ENCODE measurements at regions not wholly inside any gene's neighbourhood (a gene's known extent, or its start where the extent isn't known, plus 50 kb on each side); places are given as distances from the start of the nearest gene placed in this dataset.

DNA sequence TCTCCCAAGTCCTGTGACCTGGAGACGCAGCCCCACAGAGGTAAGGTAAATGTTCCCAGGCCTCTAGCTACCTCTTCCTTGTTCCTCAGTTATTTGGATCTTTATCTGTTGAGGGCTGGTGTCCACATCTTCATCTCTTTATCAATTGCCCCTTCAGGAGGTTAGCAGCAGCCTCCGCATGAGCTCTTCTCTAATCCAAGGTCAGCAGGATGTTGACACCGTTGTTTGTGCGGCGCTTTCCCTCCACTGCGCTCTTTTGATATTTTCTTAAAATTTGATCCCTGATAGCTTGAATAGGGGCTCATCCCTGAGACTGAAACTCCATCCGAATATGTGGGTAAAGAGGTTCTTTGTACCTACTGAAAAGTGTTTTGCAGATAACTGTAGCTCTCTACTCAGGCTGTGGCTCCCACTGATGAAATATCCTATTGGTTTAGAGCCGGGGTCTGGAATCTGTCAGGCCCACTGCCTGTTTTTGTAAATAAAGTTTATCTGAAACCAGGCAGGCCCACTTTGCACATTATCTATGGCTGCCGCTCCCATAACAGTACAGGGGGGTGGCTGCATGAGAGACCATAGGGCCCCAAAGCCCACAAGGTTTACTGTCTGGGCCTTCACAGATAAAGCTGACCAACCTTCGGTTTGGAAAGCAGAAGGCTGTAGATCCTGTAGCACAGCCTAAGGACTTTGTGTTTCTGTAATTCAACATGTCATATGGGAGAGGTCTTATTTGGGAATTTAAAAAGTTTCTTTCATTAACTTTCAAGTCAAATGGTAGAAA, 362.6 kb downstream of the QKI start (continued):
- peak; percentile 10; the same call in 1 of the 2 replicates for TF ChIP-seq MAFF (IDR thresholded peaks at IDR 0.05; ENCODE audit: low read length)
- peak; percentile 95 for TF ChIP-seq ILF3 (IDR thresholded peaks at IDR 0.05; ENCODE audit: borderline replicate concordance)
- no peak for TF ChIP-seq TAF7 (tag; IDR thresholded peaks at IDR 0.05)
- TF ChIP-seq, protein P1, sequence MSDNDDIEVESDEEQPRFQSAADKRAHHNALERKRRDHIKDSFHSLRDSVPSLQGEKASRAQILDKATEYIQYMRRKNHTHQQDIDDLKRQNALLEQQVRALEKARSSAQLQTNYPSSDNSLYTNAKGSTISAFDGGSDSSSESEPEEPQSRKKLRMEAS (CRISPR knock-in tag; IDR thresholded peaks at IDR 0.05), result peak; percentile 79
- TF ChIP-seq, protein P2, sequence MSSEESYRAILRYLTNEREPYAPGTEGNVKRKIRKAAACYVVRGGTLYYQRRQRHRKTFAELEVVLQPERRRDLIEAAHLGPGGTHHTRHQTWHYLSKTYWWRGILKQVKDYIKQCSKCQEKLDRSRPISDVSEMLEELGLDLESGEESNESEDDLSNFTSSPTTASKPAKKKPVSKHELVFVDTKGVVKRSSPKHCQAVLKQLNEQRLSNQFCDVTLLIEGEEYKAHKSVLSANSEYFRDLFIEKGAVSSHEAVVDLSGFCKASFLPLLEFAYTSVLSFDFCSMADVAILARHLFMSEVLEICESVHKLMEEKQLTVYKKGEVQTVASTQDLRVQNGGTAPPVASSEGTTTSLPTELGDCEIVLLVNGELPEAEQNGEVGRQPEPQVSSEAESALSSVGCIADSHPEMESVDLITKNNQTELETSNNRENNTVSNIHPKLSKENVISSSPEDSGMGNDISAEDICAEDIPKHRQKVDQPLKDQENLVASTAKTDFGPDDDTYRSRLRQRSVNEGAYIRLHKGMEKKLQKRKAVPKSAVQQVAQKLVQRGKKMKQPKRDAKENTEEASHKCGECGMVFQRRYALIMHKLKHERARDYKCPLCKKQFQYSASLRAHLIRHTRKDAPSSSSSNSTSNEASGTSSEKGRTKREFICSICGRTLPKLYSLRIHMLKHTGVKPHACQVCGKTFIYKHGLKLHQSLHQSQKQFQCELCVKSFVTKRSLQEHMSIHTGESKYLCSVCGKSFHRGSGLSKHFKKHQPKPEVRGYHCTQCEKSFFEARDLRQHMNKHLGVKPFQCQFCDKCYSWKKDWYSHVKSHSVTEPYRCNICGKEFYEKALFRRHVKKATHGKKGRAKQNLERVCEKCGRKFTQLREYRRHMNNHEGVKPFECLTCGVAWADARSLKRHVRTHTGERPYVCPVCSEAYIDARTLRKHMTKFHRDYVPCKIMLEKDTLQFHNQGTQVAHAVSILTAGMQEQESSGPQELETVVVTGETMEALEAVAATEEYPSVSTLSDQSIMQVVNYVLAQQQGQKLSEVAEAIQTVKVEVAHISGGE (CRISPR knock-in tag; IDR thresholded peaks at IDR 0.05), result peak in 1 of 3 experiments; percentile 87; a peak in 2 of 6 replicates
- TF ChIP-seq LEF1 (IDR thresholded peaks at IDR 0.05), result peak; percentile 98
- TF ChIP-seq, protein P3, sequence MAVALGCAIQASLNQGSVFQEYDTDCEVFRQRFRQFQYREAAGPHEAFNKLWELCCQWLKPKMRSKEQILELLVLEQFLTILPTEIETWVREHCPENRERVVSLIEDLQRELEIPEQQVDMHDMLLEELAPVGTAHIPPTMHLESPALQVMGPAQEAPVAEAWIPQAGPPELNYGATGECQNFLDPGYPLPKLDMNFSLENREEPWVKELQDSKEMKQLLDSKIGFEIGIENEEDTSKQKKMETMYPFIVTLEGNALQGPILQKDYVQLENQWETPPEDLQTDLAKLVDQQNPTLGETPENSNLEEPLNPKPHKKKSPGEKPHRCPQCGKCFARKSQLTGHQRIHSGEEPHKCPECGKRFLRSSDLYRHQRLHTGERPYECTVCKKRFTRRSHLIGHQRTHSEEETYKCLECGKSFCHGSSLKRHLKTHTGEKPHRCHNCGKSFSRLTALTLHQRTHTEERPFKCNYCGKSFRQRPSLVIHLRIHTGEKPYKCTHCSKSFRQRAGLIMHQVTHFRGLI (CRISPR knock-in tag; IDR thresholded peaks at IDR 0.05), result peak; percentile 76; the same call in 1 of the 2 replicates
- peak; percentile 95; the same call in 1 of the 2 replicates for TF ChIP-seq ZBED1 (IDR thresholded peaks at IDR 0.05)
- peak; percentile 66; the same call in 1 of the 2 replicates for TF ChIP-seq RB1 (IDR thresholded peaks at IDR 0.05; ENCODE audit: low read depth)
- TF ChIP-seq ZFPM2 (CRISPR knock-in tag; IDR thresholded peaks at IDR 0.05), result no peak
- TF ChIP-seq TCF7 (IDR thresholded peaks at IDR 0.05; ENCODE audit: borderline replicate concordance), result peak; percentile 87; the same call in 1 of the 2 replicates
- TF ChIP-seq, protein P4, sequence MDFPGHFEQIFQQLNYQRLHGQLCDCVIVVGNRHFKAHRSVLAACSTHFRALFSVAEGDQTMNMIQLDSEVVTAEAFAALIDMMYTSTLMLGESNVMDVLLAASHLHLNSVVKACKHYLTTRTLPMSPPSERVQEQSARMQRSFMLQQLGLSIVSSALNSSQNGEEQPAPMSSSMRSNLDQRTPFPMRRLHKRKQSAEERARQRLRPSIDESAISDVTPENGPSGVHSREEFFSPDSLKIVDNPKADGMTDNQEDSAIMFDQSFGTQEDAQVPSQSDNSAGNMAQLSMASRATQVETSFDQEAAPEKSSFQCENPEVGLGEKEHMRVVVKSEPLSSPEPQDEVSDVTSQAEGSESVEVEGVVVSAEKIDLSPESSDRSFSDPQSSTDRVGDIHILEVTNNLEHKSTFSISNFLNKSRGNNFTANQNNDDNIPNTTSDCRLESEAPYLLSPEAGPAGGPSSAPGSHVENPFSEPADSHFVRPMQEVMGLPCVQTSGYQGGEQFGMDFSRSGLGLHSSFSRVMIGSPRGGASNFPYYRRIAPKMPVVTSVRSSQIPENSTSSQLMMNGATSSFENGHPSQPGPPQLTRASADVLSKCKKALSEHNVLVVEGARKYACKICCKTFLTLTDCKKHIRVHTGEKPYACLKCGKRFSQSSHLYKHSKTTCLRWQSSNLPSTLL (IDR thresholded peaks at IDR 0.05), result peak; percentile 80; the same call in 1 of the 2 replicates
- TF ChIP-seq, protein P5, sequence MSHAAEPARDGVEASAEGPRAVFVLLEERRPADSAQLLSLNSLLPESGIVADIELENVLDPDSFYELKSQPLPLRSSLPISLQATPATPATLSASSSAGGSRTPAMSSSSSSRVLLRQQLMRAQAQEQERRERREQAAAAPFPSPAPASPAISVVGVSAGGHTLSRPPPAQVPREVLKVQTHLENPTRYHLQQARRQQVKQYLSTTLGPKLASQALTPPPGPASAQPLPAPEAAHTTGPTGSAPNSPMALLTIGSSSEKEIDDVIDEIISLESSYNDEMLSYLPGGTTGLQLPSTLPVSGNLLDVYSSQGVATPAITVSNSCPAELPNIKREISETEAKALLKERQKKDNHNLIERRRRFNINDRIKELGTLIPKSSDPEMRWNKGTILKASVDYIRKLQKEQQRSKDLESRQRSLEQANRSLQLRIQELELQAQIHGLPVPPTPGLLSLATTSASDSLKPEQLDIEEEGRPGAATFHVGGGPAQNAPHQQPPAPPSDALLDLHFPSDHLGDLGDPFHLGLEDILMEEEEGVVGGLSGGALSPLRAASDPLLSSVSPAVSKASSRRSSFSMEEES (CRISPR knock-in tag; IDR thresholded peaks at IDR 0.05), result no peak
- TF ChIP-seq CCNT2 (IDR thresholded peaks at IDR 0.05; ENCODE audit: borderline replicate concordance, extremely low read depth, insufficient read length, low read depth, low read length), result peak; percentile 99
- TF ChIP-seq KLF10 (CRISPR knock-in tag; IDR thresholded peaks at IDR 0.05), result no peak
- no peak for TF ChIP-seq FUS (optimal IDR thresholded peaks at IDR 0.05; ENCODE audit: low read depth, low read length)
- TF ChIP-seq XRCC3 (IDR thresholded peaks at IDR 0.05), result no peak
- no peak for TF ChIP-seq PCBP1 (IDR thresholded peaks at IDR 0.05; ENCODE audit: low read depth, low read length, poor library complexity, severe bottlenecking)
- TF ChIP-seq IFI16 (CRISPR knock-in tag; IDR thresholded peaks at IDR 0.05), result no peak

Measured in K562 (cell line).